GM12864 (cell line): ENCODE measurements at regions not wholly inside any gene's neighbourhood (a gene's known extent, or its start where the extent isn't known, plus 50 kb on each side); places are given as distances from the start of the nearest gene placed in this dataset.

Experiments used
- DNase-seq: peaks from one replicate; pipeline ENCODE4 v3.0.0-alpha.2; 2011; ENCODE audit warnings: low read depth
- H3K4me3 ChIP-seq: 2 replicates; pipeline ENCODE4 v1.5.1; 2011; ENCODE audit warnings: mild to moderate bottlenecking, low read depth, low read length, control low read depth
- CTCF ChIP-seq: IDR thresholded peaks from 2 replicates; pipeline ENCODE4 v1.5.1; 2011; ENCODE audit warnings: low read depth, mild to moderate bottlenecking, moderate library complexity, low read length, control low read depth, inconsistent platforms; ENCODE audit errors: missing control alignments

- H3K4me3 ChIP-seq = no peak overlapping the region
- no peak for DNase-seq
- TF ChIP-seq CTCF = no peak
Measured at GRCh38 chr20:1724901-1725300, 67.3 kb upstream of the SIRPG start.

DNA sequence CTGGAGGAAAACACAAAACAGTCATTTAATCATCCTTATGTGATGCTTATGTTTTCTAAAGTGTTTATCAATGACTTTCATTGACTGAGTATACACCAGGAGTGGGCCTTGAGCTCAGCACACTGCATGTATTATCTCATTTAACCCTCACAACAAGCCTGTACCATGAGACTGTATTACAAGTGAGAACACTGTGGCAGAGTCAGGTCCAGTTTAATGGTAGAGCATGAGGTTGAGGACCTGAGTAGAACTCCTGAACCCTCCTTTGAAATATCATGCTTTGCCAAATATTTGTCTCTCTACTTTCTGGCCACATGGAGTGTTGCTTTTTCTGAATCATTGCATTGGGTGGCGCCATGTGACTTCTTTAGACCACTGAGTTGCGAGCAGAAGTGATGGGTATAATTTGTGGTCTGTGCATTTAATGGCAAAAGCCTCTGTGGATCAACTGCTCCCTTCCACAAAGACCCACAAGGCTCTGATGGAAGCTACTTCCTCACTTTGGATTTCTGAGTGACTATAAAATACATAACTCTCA, 65.0 kb upstream of the SIRPG start:
- no peak for TF ChIP-seq CTCF
- H3K4me3 ChIP-seq = no peak overlapping the region

GRCh38 chr20:1721687-1722512, 64.3 kb upstream of the SIRPG start:
- no peak for TF ChIP-seq CTCF
- no peak for DNase-seq
- no peak overlapping the region for H3K4me3 ChIP-seq

More for the DNA sequence above, 65.0 kb upstream of the SIRPG start:
- DNase-seq = no peak

- TF ChIP-seq CTCF = no peak
- DNase-seq = no peak
Measured at GRCh38 chr20:1720845-1721475, 63.4 kb upstream of the SIRPG start.

GRCh38 chr20:1720226-1720625, 62.6 kb upstream of the SIRPG start:
- DNase-seq = no peak
- TF ChIP-seq CTCF = no peak
- H3K4me3 ChIP-seq = no peak overlapping the region

More at GRCh38 chr20:1720845-1721475, 63.4 kb upstream of the SIRPG start:
- no peak overlapping the region for H3K4me3 ChIP-seq

DNA sequence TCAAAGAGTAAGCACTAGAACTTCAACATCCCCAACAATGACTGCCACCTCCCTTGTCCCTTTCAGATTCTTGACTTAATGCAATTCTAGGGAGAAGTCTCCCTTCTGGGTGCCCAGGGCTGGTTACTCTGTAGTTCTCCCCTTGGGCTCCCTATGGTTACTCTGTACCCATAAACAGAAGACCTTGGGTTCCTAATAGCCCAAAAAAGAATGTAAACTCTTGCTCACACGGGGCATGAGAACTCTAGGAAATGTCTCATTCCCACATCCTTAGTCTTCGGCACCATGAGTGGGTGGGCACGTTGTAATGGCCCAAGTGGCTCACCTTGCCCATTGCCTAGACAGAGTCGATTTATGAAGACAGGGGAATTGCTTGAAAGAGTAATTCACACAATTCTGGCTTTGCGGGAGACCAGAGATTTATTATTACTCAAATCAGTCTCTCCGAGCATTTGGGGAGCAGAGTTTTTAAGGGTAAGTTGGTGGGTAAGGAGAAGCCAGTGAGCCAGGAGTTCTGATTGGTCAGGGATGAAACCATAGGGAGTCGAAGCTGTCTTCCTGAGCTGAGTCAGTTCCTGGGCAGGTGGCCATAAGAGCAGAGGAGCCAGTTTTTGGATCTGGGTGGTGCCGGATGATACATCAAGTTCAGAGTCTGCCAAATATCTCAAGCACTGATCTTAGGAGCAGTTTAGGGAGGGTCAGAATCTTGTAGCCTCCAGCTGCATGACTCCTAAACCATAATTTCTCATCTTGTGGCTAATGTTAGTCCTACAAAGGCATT, 61.2 kb upstream of the SIRPG start:
- no peak overlapping the region for H3K4me3 ChIP-seq
- no peak for DNase-seq
- no peak for TF ChIP-seq CTCF
